ENCODE measurements at regions not wholly inside any gene's neighbourhood (a gene's known extent, or its start where the extent isn't known, plus 50 kb on each side); places are given as distances from the start of the nearest gene placed in this dataset.

GRCh38 chr13:90320664-90321063 lies 1026.8 kb upstream of the MIR17HG start:
- Histone ChIP-seq H3K9me3 (no peaks in the 10 kb centered on the region), H3K4me3 (no peak overlapping the region), H3K27ac (no peak overlapping the region), H3K27me3 (no peaks in the 10 kb centered on the region), H3K4me1 (no peaks in the 10 kb centered on the region), H3K36me3 (no peaks in the 10 kb centered on the region)
- DNase-seq: no peak
- intact Hi-C loops (cut with DNase I; ENCODE audit: low total_unique reads): no loop called here
- in situ Hi-C loops (cut with MboI; ENCODE audit: low pct_ligation_motif_present in 1 of 4, low pct_unique_long_range_greater_than_20kb in 1 of 4, low sequenced_read_pairs in 3 of 4): no loop called here
- TF ChIP-seq EP300 (IDR thresholded peaks at IDR 0.05; ENCODE audit: low read depth) (no peak), POLR2AphosphoS5 (IDR thresholded peaks at IDR 0.05) (no peak), CTCF (IDR thresholded peaks at IDR 0.05) (no peak), POLR2A (IDR thresholded peaks at IDR 0.05) (no peak)
- 72 to 79% methylated on average over 3 to 4 of the region's 4 CpGs for WGBS, 2 donors (ENCODE audit: low coverage in 1 of 2)

GRCh38 chr13:90321281-90321931 lies 1026.1 kb upstream of the MIR17HG start:
- DNase-seq: no peak
- no peaks in the 10 kb centered on the region for H3K27me3 ChIP-seq
- H3K9me3 ChIP-seq: no peaks in the 10 kb centered on the region
- intact Hi-C loops (cut with DNase I; ENCODE audit: low total_unique reads) (no loop called here), in situ Hi-C loops (cut with MboI; ENCODE audit: low pct_ligation_motif_present in 1 of 4, low pct_unique_long_range_greater_than_20kb in 1 of 4, low sequenced_read_pairs in 3 of 4) (no loop called here)
- H3K27ac ChIP-seq: no peak overlapping the region
- H3K4me3 ChIP-seq: no peak overlapping the region
- H3K36me3 ChIP-seq: no peaks in the 10 kb centered on the region
- no peaks in the 10 kb centered on the region for H3K4me1 ChIP-seq
- 64 to 72% methylated on average over 7 to 9 of the region's 9 CpGs for WGBS, 2 donors (ENCODE audit: low coverage in 1 of 2)
- no peak for TF ChIP-seq POLR2A (IDR thresholded peaks at IDR 0.05)
- no peak for TF ChIP-seq POLR2AphosphoS5 (IDR thresholded peaks at IDR 0.05)
- TF ChIP-seq CTCF (IDR thresholded peaks at IDR 0.05): no peak
- no peak for TF ChIP-seq EP300 (IDR thresholded peaks at IDR 0.05; ENCODE audit: low read depth)

GRCh38 chr13:90329641-90330040 lies 1017.8 kb upstream of the MIR17HG start:
- Histone ChIP-seq H3K4me3 (no peak overlapping the region), H3K27ac (no peak overlapping the region), H3K36me3 (no peaks in the 10 kb centered on the region), H3K4me1 (no peaks in the 10 kb centered on the region), H3K27me3 (no peaks in the 10 kb centered on the region), H3K9me3 (no peaks in the 10 kb centered on the region)
- DNase-seq: no peak
- in situ Hi-C loops (cut with MboI; ENCODE audit: low pct_ligation_motif_present in 1 of 4, low pct_unique_long_range_greater_than_20kb in 1 of 4, low sequenced_read_pairs in 3 of 4) (no loop called here), intact Hi-C loops (cut with DNase I; ENCODE audit: low total_unique reads) (loop anchor here (1.0 kb wide), 1 partner anchor 20 kb away; no protein-coding TSS in a partner anchor)
- 26% methylated on average over 1 of the region's 1 CpG; no CpG with 5 or more reads in 1 of the 2 donors for WGBS, 2 donors (ENCODE audit: low coverage in 1 of 2)
- TF ChIP-seq POLR2AphosphoS5 (IDR thresholded peaks at IDR 0.05): no peak
- TF ChIP-seq POLR2A (IDR thresholded peaks at IDR 0.05): no peak
- TF ChIP-seq CTCF (IDR thresholded peaks at IDR 0.05): no peak
- TF ChIP-seq EP300 (IDR thresholded peaks at IDR 0.05; ENCODE audit: low read depth): no peak

- H3K4me3 ChIP-seq: no peak overlapping the region
- no peak for TF ChIP-seq EP300 (IDR thresholded peaks at IDR 0.05; ENCODE audit: low read depth)
- TF ChIP-seq POLR2AphosphoS5 (IDR thresholded peaks at IDR 0.05): no peak
- TF ChIP-seq CTCF (IDR thresholded peaks at IDR 0.05): no peak
- no peak for TF ChIP-seq POLR2A (IDR thresholded peaks at IDR 0.05)
- H3K27me3 ChIP-seq: no peaks in the 10 kb centered on the region
- no peaks in the 10 kb centered on the region for H3K4me1 ChIP-seq
- no peaks in the 10 kb centered on the region for H3K9me3 ChIP-seq
- no peak overlapping the region for H3K27ac ChIP-seq
- no peak for DNase-seq
- in situ Hi-C loops (cut with MboI; ENCODE audit: low pct_ligation_motif_present in 1 of 4, low pct_unique_long_range_greater_than_20kb in 1 of 4, low sequenced_read_pairs in 3 of 4): no loop called here
- H3K36me3 ChIP-seq: no peaks in the 10 kb centered on the region
- intact Hi-C loops (cut with DNase I; ENCODE audit: low total_unique reads): no loop called here
- WGBS, 2 donors (ENCODE audit: low coverage in 1 of 2): 58 to 62% methylated on average over 1 of the region's 1 CpG
These were observed 1015.5 kb upstream of the MIR17HG start for GRCh38 chr13:90331974-90332373.
